CD4-positive, alpha-beta T cell treated with Interleukin-15 for 1 hour (primary cell): ENCODE measurements at regions not wholly inside any gene's neighbourhood (a gene's known extent, or its start where the extent isn't known, plus 50 kb on each side); places are given as distances from the start of the nearest gene placed in this dataset.

Source experiments
- DNase-seq: peaks from one replicate; pipeline ENCODE4 v3.0.0-alpha.2; 2020

DNA sequence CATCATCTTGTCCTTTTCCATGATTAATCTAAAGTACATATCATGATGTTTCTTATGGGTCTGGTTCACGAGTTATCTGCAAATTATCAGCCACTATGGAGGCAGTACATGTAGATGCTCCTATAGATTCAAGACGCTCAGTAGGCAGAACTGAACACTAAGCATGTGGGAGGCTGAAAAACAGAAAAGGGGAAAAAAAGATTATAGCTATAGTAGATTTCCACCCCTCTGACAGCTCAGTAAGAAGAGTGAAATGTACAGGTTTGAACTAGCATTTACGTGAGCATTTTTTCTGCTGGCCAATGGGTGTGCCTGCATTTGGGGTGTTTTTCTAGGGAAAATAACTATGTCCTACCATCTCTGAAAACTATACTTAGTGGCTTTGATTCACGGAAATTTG is 308.9 kb downstream of the ZEB2 start:
- no peak for DNase-seq

DNA sequence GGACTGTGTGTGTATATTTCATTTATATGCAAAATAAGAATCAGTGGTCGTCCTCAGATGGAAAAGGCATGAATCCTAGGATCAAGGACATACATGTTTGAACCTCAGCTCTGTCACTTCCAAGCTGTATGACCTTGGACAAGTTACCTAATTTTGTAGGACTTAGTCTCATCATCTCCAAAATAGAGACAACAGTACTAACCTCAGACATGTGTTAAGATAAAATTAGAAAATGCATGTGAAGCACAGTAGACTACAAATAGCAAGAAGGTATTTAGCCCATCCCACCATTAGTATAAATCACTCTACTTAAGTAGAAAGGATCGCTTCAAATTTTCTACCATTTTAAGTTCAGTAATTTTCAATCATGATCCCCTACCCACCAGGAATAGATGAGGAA is 309.8 kb downstream of the ZEB2 start:
- DNase-seq = no peak

DNA sequence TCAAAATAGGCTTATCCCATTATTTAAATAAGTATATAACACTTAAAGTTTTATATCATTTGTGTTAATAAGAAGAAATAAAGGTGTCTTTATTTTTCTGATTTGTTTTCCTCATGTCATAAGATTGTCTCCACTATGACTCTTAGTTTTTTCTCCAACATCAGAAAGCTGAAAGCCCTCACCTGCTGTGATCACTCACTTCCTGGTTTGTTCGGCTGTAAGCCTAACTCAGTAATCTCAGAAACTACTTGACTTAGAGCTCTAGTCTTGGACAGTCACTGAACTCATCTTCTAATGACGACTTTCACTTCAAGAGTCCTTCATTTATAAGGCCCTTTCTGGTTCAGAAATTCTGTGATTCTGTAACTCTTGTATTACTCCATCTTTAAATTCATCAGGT is 311.0 kb downstream of the ZEB2 start:
- no peak for DNase-seq

DNA sequence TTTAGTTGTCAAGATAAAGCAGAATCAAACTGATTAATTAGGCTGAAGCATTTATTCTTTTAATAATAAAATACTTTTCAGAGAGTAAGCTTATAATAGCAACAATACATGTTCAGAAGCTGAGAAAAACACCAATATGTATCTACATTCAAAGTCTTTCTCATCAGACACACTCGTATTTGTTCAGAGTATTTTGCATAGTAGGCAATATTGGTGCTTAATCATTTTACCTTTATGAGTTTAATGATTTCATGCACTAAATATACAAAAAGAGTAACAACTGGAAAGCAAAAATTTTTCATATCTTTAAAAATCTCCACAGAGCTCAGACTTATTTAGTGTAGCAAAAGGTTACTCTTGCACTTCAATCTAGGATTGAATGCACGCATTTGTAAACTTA is 313.9 kb downstream of the ZEB2 start:
- no peak for DNase-seq

DNA sequence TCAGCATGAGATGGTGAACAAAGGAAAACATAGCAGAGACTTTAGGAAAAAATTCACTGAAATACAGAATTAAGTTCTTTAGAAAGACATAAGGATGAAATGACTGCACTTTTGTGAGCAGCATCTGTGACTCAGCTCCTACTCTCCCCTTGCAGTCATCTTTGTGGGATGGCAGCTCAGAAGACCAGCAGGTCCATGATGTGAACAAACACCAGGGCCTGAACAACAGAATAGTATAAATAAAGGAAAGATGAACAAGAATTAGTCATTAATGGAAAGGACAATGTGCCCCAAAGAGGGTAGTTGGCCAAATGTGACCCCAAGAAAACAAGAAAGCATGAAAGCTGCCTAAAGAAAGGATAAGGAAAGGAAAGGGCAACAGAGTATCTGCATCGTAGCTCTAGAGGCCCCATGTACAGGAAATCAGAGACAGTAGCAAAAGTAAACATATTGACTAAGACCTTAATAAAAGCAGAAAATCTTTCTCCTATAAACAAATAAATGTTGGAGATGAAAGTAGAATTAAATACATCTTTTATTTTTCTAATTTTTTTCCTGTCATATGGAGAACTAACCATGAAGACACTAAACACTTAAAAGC is 318.0 kb downstream of the ZEB2 start:
- DNase-seq = no peak

DNA sequence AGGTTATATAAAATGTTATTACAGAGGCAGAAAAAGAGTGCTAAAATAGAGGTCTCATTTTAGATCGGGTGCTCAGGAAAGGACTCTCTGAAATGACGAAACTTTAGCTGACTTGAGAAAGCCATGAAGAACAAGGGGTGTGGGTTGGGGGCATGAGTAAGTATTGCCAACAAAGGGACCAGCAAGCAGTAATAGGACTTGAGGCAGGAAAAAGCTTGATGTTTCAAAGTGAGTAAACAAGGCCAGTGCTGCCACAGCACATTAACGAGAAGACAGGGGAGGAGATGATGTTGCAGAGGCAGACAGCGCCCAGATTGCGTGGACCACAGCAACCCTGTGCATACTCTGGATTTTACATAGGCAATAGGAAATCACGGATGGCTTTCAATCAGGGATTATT is 318.8 kb downstream of the ZEB2 start:
- DNase-seq = no peak

DNA sequence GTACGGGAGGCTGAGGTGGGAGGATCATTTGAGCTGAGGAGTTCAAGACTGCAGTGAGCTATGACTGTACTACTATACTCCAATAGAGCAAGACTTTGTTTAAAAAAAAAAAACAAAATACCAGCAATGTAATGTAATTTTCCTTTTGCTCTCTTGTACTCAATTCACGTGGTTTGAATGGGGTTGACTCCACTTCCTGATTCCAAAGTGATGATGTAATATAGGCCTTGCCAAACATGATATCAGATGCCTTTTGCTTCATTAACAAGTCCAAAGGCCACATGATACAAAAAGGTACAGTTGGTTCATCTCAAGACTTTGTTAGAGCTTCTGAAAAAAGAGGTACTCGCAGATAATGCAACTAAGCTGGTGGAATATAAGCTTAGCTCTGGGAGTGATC is 321.8 kb downstream of the ZEB2 start:
- no peak for DNase-seq

DNA sequence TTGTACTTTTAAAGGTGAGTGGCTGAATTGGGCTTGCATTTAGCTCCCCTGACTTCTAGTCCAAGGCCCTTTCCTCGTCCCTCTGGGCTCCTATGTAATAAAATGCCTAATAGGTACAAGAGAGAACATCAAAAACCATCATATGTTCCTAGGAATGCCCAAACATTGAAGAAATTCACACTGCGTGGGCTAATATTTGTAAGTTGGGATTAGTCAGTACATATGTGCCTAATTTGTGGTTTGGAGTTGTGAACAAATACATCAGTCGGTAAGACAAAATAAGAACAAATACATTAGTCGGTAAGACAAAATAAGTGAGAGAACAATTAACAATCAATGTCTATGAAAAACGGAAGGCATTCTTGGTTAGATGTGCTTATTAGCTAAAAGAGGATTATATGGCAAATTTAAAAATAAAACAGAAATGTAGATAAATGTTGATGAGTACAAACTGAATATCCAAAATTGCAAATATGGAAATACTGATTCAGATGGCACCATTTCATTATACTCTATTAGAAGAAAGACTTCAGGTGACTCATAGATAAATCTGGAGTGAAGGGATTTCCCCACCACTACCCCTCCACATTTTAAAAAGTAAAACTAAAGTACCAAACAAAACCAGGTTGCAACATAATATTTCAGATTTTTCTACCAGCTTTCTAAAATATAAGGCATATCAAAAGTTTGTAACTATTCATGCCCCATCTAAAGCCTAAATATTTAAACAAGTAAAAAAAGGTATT is 325.4 kb downstream of the ZEB2 start:
- DNase-seq = no peak

DNA sequence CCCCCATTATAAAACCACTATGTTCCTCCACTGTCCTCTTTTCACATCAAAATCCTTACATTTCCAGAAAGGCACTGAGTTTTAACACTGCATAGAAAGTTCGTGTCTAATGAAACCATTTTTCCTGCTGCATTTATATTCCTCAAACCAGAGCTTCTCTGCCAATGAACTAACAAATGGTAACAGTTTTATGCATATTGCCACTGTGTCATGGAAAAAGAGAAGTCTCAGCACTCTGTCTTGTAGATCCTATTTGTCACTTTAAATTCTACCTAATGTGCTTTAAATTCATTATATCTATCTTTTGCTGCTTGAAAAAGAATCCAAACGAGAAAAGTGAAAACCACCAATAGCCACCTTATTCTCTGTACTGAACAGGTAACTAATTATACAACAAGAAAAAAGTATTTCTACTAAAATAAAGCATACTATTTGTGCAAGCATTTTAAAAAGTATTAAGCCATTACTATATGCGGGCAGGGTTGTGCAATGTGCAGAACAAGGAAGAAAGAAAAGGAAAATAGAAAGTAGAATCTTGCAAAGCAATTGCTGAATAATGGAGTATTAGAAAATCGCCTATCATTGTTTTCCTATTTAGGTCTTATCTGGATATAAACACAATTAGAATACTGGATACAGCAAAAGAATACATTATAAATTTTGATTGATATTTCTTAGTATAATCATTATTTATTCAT is 328.9 kb downstream of the ZEB2 start:
- no peak for DNase-seq

DNA sequence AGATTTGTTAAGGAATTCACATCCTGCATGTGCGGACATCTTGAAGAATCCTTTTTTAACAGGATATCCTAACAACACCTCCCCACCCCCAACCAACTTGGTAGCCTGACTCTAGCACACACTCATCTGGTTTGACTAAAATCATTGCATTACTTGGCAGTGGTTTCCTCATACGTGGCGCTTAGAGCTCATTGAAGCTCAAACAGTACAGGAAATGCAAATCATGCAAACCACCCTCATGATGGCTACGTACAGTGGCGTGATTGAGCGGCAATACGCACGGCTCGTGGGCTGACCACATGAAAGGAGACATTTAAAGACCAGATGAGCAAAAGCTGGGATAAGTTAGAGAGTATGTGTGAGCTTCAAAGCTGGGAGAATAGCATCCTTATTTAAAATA is 336.2 kb downstream of the ZEB2 start:
- DNase-seq = peak; percentile 77

DNA sequence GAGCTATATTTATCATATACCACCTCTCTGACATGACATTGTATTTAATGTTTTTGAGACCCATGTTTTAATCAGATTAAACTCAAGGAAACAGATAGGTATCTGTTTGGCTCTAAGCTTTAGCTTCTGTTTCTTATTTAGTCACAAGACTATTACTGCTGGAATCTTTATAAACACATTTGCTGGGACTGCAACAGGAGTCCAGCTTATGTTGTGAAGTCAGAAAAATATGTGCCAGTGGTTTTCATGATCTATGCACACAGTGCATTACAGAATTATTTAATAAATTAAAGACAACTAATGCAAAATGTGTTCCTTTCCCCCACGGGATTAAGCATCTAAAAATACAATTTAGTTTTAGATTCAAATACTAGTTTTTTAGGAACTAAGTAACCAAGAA is 338.9 kb downstream of the ZEB2 start:
- DNase-seq = no peak

DNA sequence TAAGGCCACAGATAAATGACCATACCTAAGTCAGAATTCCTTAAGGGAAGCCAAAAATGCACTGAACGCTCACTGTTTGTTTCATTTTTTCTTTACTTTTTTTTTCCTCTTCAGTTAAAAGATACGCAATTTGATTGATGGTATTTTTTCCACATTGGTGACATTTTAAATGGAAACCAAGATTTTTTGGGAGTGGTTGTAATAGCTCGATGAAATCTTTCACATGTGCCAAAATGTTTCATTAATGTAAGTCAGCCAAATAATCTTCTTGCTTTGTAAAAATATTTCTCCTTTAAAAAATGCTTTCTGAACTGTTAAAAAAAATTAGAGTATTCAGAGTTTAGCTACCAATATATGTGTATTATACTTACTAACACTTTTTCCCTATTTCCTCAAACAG is 339.8 kb downstream of the ZEB2 start:
- DNase-seq = no peak

DNA sequence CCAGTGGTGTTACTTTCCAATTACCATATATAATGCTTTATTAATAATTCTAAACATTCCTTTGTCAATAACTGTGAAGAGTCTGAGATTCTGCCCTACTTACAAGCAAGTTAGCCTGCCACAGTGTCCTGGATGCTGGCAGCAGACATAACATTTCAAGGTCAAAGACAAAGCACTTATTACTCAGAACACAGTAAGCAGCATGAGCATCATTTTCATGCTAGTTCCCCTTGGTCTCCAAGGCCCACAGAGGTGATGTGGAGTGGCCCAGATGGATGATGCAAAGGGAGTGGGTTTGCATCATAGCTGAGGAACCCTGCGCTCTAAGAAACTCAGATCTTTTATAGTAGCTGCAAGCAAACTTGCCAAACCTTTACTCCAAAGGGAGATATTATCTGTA is 349.7 kb downstream of the ZEB2 start:
- no peak for DNase-seq

DNA sequence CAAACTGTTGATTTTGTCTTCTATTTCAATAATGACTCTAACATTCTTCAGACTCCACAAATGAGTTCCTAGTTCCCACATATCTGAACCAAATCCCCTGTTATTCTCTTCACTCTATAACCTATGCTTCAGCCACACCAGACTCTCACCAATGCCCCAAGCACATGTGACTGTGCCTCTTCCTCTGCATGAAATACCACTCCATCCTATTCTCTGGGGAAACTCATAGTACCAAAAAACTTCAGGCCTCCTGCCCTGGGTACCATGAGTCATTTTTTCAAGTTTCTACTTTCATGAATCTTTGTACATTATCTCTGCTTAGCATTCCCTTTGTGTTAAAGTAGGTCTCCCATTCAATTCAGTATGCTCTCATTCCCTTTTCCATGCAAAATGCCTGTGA is 353.2 kb downstream of the ZEB2 start:
- no peak for DNase-seq

DNA sequence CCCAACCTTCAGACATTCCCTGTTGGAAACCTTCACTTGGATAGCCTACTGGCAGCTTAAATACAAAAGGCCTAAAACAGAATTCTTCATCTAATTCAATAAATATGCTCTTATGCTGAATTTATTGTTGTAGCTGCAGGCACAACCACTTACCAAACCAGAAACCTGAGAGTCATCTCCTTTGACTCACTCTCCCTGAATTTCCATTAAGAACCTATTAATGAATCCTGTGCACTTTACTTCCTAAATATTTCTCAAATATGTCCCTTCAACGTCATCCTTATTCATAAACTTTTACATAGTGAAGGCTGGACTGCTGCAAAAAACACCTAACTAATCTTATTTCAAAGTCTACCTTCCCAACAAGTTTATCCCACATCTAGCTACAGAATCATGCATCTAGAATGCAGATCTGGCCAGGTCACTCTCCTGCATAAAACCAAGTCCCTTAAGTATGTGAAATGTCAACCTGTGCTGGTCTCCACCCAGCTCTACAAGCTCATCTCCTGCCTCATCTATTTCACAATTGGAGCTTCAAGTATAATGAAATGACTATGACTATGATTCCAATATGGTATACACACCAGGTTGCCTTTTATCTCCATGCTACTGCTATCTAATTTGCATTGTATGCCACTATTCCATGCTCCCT is 354.2 kb downstream of the ZEB2 start:
- DNase-seq = no peak

DNA sequence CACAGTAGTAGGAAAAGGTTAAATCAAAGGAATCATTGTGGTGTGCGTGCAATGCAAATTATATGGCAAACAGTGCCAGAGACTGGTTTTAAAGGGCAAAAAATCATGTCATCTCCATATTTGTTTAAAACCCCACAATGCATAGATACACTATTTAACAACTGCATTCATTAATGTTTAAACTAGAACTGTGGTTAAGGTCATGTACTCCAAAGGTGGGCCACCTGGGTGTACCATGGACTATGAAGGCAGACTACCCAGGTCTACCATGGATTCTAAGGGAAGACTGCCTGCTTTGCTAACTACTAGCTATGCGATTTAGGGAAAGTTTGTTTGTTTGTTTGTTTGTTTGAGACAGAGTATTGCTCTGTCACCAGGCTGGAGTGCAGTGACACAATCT is 356.3 kb downstream of the ZEB2 start:
- no peak for DNase-seq

DNA sequence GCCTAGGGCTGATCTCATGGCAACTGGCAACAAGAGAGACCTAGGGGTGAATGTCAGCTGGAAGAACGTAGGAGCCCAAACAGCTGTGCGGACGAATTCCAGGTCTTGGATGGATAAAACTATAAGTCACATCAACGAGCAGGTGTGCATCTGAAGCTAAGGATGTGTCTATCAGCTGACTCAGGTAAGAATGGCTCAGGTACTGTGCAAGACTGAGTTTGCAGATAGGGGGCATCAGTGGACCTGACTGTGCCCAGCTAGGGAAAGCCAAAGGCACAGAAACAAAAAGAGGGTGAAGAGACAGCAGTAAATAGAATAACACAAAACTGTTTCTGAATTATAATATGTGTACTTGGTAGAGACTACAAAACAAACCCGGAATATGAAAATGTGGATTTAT is 357.3 kb downstream of the ZEB2 start:
- DNase-seq = peak; percentile 28

DNA sequence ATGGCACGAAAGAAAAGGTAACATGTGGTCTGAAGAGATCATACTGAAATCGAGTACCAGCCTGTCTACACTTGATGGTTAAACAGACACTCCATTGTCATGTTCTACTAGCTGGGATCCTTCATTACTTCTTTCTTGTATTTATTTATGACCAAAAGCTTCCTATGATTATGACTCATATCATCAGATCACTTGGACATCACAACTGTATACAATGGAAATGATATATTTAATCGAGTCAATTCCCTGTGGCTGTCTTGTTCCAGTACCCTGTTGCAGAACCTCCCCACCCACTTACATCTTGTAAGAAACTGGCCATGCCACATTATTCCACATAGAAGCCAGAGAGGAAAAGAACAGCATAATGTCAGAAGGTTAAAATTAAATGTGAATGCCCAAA is 358.9 kb downstream of the ZEB2 start:
- DNase-seq = no peak

DNA sequence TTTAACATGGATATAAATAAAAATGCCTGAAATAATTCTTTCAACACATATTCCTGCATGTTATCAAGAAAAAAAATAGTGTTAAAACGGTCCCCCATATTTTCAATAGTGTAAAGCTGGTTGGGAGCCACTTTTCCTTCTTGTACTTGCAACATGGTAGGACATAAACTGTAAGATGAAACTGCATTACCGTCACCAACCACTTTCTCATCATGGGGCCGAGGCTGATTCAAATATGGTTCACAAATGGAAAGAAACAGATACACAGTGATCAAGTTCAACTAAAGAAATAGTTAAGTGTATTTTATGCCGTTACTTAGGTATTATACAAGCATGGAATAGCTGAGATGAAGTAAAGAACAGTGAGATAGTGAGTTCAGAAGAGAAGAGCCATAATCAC is 360.7 kb downstream of the ZEB2 start:
- no peak for DNase-seq

DNA sequence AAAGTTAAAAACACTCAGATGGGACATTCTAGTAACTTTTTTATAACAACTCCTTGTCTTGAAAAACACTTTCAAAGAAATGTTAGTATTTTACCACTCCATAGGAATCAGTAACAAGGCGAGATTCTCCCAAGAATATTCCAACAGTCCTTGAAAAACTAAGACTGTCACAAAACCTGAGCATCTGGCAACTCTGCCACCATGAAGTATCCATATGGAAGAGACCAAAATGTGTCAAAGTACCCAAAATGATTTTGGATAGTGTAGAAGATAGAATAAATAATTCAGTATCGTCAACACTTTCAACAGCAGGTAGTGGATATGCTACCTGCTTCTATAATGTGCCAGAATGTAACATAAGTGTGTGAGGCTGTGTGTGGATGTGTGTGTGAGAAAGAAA is 361.8 kb downstream of the ZEB2 start:
- DNase-seq = no peak

DNA sequence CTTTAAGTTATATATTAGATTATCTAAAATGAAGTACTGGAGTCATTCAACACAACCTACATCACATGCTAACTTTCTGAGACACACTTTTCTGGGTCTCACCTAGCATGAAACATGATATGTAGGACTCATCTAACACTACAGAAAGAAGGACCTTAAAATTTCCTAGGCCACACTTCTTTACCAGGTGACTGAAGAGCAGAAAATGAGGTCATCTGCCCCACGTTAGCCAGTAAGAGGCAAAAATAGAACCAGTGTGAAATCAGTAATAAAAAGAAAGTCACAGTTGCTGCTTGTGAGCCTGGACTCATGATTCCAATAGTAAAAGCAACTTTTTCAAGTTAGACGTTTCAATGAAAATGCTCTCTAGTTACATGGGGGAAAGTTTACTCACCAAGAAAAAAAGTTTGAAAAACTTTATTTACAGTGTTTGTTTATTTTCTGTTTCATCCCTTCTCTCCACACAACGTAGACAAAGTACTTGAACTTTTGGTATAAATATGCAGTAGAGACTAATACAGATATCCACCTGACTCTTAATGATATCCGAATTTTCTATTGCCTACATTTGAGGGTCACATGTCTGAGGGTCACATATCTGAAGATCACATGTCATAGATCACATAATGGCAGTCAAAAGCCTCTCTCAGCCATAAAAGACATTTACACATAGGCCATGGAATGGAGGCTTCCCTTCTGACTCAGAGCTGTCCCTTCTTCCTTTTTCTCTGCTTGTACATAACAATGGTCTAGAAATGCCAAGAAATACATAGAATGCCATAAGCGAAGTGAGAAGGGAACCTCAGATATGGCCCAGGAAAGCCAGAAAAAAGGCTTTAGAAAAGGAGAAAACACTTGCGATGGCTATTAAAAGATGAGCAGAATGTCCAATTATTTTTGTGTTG is 362.9 kb downstream of the ZEB2 start:
- no peak for DNase-seq

DNA sequence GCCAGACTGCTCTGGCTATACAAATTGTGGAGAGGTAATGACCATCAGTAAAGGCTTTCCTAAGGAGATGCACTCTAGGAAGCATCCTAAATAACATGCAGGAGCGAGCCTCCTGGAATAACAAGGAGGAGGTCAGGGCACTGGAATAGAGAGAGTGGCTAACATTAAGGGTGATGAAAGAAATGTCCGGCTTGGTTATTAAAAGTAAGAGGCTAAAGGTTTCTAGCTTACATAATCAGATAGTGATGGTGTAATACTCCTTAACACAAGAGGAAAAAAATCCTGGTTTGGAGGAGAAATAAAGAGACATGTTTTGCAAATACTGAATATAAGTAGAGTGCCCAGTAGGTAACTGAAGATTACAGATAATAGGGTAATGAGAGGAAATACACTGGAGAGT is 365.7 kb downstream of the ZEB2 start:
- no peak for DNase-seq

DNA sequence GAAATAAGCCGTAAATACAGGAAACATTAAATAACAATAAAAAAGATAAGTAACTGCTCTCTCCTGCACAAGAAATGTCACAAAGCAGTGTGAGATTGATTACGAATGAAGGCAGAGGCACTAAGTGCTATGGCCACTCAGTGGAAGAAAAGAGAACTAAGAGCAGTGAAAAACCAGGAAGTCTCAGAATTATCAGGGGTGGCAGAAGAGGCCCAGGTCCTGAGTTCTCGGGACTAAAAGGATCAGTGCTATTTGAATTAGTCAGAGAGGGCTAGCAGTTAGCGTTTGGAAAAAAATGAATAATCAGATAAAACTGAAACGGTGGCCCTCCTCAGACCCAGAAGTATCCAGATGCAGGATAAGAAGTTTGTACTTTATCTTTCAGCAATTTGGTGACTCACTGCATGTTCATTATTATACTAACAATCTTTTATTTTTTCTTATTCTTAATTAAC is 367.1 kb downstream of the ZEB2 start:
- DNase-seq = no peak
